Kidney (tissue), 13 donors: ENCODE measurements at regions not wholly inside any gene's neighbourhood (a gene's known extent, or its start where the extent isn't known, plus 50 kb on each side); places are given as distances from the start of the nearest gene placed in this dataset.

ENCODE experiments used
- DNase-seq, 5 donors: peaks; one replicate each; pipeline ENCODE4 v3.0.0-alpha.2; 2013 to 2020
- FAIRE-seq: peaks from 2 replicates; lab custom pipeline; 2012; peaks lifted over from hg19 to GRCh38; lab: Jason Lieb, UNC
- H3K27ac ChIP-seq, 2 donors: one replicate each; pipeline ENCODE4 v1.7.0; 2013; ENCODE audit warnings: low read depth in 2 of 2, low read length in 2 of 2, inconsistent platforms in 1 of 2
- H3K27me3 ChIP-seq: one replicate; pipeline ENCODE4 v1.7.1; 2013; ENCODE audit warnings: low read length, inconsistent platforms; ENCODE audit not compliant: control insufficient read depth, insufficient read depth
- H3K36me3 ChIP-seq, 3 donors: one replicate each; pipeline versions ENCODE4 v1.7.0 to v1.7.1; 2013; ENCODE audit warnings: low read length in 3 of 3, control low read depth in 1 of 3, inconsistent platforms in 1 of 3; ENCODE audit not compliant: insufficient read depth in 3 of 3, control insufficient read depth in 2 of 3
- H3K4me1 ChIP-seq, 3 donors: one replicate each; pipeline versions ENCODE4 v1.7.0 to v1.7.1; 2013; ENCODE audit warnings: low read length in 3 of 3, inconsistent platforms in 1 of 3, low read depth in 1 of 3; ENCODE audit not compliant: control insufficient read depth in 2 of 3, insufficient read depth in 2 of 3
- H3K4me3 ChIP-seq, 3 donors: one replicate each; pipeline versions ENCODE4 v1.7.0 to v1.8.1; 2013; ENCODE audit warnings: low read length in 3 of 3, control low read depth in 1 of 3, inconsistent platforms in 1 of 3
- H3K9ac ChIP-seq, 3 donors: one replicate each; pipeline versions ENCODE4 v1.7.0 to v1.7.1; 2013; ENCODE audit warnings: low read length in 3 of 3, control low read depth in 1 of 3, inconsistent platforms in 1 of 3
- H3K9me3 ChIP-seq, 3 donors: one replicate each; pipeline versions ENCODE4 v1.7.0 to v1.7.1; 2013; ENCODE audit warnings: low read length in 3 of 3, control low read depth in 1 of 3, inconsistent platforms in 1 of 3; ENCODE audit not compliant: control insufficient read depth in 2 of 3, insufficient read depth in 1 of 3
- intact Hi-C: fragments of 100-400 bp; cut with DNase I; formaldehyde crosslinking; loops from one replicate; pipeline ENCODE4 v1.11.1; 2022
- TF ChIP-seq, protein P1 (sequence below): IDR thresholded peaks from 3 replicates; pipeline ENCODE4 v1.5.1; 2012; ENCODE audit warnings: mild to moderate bottlenecking, moderate library complexity, borderline replicate concordance; ENCODE audit not compliant: insufficient read depth; ENCODE audit errors: extremely low read depth
- donor health status: control.
- donor health status: control.
- donor health status: control.
- donor health status: control.
- donor health status: control.
- donor health status: DM: yes; HTN: yes; CAD: no.
- donor health status: Normal renal cell carcinoma (clear cell type).

DNA sequence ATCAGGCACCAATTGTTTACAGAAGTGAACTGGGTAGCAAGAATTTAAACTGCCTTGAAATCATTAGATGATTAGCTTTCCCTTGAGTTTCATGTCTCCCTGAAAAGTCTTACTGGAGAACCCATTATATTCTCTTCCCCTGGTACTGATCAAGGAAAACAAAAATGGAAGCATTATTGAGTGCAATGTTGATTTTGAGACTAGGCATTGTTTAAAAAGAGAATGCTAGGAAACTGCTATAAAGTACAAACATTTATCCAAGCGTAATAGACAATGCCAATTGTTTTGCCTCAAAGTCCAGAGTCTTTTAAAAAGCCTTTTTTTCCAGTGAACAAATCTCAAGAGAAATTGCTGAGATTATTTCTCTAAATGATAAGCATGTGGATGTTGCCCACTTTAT is 197.0 kb downstream of the CCER1 start:
- no peaks in the 10 kb centered on the region for H3K36me3 ChIP-seq
- TF ChIP-seq, protein P1, sequence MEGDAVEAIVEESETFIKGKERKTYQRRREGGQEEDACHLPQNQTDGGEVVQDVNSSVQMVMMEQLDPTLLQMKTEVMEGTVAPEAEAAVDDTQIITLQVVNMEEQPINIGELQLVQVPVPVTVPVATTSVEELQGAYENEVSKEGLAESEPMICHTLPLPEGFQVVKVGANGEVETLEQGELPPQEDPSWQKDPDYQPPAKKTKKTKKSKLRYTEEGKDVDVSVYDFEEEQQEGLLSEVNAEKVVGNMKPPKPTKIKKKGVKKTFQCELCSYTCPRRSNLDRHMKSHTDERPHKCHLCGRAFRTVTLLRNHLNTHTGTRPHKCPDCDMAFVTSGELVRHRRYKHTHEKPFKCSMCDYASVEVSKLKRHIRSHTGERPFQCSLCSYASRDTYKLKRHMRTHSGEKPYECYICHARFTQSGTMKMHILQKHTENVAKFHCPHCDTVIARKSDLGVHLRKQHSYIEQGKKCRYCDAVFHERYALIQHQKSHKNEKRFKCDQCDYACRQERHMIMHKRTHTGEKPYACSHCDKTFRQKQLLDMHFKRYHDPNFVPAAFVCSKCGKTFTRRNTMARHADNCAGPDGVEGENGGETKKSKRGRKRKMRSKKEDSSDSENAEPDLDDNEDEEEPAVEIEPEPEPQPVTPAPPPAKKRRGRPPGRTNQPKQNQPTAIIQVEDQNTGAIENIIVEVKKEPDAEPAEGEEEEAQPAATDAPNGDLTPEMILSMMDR, result no peak
- no peaks in the 10 kb centered on the region for H3K9me3 ChIP-seq
- FAIRE-seq, result no peak
- no peaks in the 10 kb centered on the region for H3K27me3 ChIP-seq
- no peak overlapping the region for H3K4me3 ChIP-seq
- intact Hi-C loops, result no loop called here
- no peak overlapping the region for H3K27ac ChIP-seq
- H3K9ac ChIP-seq, result no peak overlapping the region
- no peak for DNase-seq
- H3K4me1 ChIP-seq, result no peaks in the 10 kb centered on the region

DNA sequence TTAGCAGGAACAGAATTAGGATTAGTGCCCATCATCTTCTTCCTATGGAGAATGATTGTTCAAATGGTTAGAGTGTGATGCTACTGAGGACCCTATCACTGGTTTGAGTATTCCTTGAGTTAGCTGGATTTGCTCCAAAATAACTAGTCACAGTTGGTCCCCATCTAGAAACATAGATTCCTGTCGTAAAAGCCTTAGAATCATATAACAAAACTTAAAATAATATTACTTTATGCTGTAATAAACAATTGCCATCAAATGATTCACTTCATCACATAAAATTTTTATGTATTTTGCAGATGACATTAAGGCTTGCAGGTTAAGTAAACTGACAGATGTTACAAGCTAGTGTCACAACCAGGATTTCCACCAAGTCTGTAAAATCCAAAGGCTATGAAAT is 209.8 kb downstream of the CCER1 start:
- TF ChIP-seq, protein P1, result no peak
- no peak overlapping the region for H3K9ac ChIP-seq
- FAIRE-seq (no peak), DNase-seq (peak in 2 of 5 donors; percentile 50 to 63)
- no peak overlapping the region for H3K27ac ChIP-seq
- H3K4me3 ChIP-seq, result no peak overlapping the region
- no peaks in the 10 kb centered on the region for H3K27me3 ChIP-seq
- intact Hi-C loops, result no loop called here
- H3K36me3 ChIP-seq, result no peaks in the 10 kb centered on the region
- no peaks in the 10 kb centered on the region for H3K4me1 ChIP-seq
- no peaks in the 10 kb centered on the region for H3K9me3 ChIP-seq

DNA sequence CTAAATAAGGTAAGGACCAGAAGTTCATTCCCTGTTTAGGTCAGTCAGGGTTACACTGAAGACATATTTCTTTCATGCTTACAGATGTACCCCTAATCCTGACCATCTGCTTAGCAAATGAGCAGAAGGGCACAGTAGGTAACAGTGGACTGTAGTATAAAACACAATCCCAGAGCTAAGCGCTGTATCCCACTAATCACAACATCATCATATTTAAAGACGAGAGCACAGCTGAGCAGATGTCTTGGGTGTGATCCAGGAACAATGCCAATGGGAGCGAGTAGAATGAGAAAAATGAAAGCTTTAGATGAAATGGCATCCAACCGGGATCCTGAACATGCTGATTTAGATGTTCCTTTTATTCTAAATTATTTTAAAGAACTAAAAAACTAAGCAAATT is 213.4 kb downstream of the CCER1 start:
- Histone ChIP-seq H3K9me3 (no peaks in the 10 kb centered on the region), H3K4me3 (no peak overlapping the region), H3K9ac (no peak overlapping the region), H3K36me3 (no peaks in the 10 kb centered on the region), H3K4me1 (no peaks in the 10 kb centered on the region), H3K27me3 (no peaks in the 10 kb centered on the region), H3K27ac (no peak overlapping the region)
- DNase-seq, result no peak
- TF ChIP-seq, protein P1, result no peak
- intact Hi-C loops, result no loop called here
- FAIRE-seq, result no peak

DNA sequence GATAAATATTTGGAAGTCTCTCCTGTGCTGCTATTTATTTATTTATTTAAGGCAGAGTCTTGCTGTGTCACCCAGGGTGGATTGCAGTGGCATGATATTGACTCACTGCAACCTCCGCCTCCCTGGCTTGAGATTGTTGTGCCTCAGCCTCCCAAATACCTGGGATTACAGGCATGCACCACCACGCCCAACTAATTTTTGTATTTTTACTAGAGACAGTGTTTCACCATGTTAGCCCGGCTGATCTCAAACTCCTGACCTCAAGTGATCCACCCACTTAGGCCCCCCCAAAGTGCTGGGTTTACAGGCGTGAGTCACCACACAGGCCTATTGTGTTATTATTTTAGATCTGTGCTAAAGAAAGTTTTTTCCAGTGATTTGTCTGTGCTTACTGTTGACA is 225.2 kb downstream of the CCER1 start:
- FAIRE-seq (no peak), DNase-seq (no peak)
- Histone ChIP-seq H3K36me3 (no peaks in the 10 kb centered on the region), H3K4me1 (no peaks in the 10 kb centered on the region), H3K9me3 (no peaks in the 10 kb centered on the region), H3K27ac (no peak overlapping the region), H3K27me3 (no peaks in the 10 kb centered on the region), H3K4me3 (no peak overlapping the region), H3K9ac (no peak overlapping the region)
- TF ChIP-seq, protein P1, result no peak
- intact Hi-C loops, result no loop called here
